VCaP (cell line): ENCODE measurements at regions not wholly inside any gene's neighbourhood (a gene's known extent, or its start where the extent isn't known, plus 50 kb on each side); places are given as distances from the start of the nearest gene placed in this dataset.

Experiments used
- H3K27ac ChIP-seq: fragments of 450-650 bp; 2 replicates; pipeline ENCODE4 v1.5.1; 2017
- TF ChIP-seq, protein P1 (sequence below): fragments of 450-650 bp; conservative IDR thresholded peaks from 2 replicates; pipeline ENCODE4 v1.5.1; 2017; ENCODE audit warnings: mild to moderate bottlenecking, moderate library complexity

DNA sequence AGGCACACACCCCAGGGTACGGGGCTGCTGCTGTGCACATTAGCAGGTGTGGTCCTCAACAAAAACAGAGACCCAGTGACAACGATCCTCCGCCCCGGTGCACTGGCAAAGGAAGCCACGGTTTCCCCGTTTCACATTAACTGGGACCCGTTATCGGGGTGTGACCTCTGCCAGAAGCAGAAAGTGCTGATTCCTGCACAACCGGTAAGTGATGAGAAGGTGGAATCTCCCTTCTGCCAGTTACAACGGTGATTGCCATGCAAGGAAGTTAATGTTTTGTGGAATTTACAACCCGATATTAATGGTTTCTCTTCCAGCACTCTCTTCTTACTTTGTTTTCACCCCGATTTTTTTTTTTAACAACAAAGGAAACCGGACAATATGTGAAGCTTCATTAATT lies 294.9 kb upstream of the IRX1 start:
- H3K27ac ChIP-seq: no peak overlapping the region
- TF ChIP-seq, protein P1, sequence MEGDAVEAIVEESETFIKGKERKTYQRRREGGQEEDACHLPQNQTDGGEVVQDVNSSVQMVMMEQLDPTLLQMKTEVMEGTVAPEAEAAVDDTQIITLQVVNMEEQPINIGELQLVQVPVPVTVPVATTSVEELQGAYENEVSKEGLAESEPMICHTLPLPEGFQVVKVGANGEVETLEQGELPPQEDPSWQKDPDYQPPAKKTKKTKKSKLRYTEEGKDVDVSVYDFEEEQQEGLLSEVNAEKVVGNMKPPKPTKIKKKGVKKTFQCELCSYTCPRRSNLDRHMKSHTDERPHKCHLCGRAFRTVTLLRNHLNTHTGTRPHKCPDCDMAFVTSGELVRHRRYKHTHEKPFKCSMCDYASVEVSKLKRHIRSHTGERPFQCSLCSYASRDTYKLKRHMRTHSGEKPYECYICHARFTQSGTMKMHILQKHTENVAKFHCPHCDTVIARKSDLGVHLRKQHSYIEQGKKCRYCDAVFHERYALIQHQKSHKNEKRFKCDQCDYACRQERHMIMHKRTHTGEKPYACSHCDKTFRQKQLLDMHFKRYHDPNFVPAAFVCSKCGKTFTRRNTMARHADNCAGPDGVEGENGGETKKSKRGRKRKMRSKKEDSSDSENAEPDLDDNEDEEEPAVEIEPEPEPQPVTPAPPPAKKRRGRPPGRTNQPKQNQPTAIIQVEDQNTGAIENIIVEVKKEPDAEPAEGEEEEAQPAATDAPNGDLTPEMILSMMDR: no peak

DNA sequence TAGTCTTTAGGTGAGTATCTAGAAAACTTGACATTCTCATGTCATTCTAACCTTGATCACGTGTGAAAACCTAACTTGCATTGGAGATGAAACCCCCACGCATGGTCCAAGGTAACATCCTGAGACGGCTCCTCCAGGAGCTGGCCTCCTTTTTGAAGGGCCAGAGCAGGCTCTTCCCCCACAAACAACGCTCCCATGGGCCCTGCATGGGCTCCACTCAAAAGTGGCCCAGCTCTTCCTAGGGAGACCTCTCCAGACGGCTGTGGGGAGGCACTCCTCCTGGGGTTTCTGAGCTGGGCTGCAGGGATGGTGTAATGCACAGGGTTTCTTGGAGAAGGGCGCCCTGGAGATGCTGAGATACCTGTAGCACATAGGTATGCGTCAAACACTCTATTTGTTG lies 296.2 kb upstream of the IRX1 start:
- TF ChIP-seq, protein P1: no peak
- no peak overlapping the region for H3K27ac ChIP-seq

DNA sequence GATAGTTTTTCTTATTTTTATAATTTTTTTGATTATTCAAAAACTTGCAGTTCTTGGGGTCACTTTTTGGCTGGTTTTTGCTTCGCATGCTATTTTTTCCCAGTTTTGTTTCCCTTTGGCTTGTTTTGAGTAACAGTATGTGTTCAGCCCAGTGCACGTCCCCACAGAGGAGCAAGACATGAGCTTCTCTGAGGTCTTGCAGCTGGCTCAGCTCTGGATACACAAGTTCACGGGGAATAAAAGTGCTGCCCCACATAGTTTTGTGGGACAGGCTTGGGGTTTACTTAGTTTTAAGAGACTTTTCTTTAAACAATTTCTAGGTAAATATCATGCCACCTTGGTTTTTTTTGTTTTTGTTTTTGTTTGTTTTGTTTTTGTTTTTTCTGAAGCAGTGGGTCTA lies 297.8 kb upstream of the IRX1 start:
- TF ChIP-seq, protein P1: no peak
- no peak overlapping the region for H3K27ac ChIP-seq

DNA sequence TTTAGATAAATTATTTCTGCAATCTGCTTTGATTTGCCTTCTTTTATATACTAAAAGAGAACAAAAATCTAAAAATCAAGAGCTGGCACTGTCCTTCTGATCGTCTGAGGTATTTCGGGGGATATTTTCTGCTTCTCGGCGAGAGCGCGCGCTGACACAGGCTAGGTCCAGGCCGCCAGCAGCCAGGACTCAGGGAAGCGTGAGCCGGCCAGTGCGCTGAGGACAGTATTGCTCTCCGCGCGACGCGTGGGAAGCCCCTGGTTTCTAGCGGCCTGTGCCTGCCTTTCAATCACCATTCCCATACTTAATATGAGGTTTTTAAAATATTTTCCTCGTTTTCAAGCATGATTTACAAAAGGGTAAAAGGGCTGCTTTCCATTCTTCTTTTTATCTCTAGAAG lies 307.3 kb upstream of the IRX1 start:
- TF ChIP-seq, protein P1: no peak
- H3K27ac ChIP-seq: no peak overlapping the region

DNA sequence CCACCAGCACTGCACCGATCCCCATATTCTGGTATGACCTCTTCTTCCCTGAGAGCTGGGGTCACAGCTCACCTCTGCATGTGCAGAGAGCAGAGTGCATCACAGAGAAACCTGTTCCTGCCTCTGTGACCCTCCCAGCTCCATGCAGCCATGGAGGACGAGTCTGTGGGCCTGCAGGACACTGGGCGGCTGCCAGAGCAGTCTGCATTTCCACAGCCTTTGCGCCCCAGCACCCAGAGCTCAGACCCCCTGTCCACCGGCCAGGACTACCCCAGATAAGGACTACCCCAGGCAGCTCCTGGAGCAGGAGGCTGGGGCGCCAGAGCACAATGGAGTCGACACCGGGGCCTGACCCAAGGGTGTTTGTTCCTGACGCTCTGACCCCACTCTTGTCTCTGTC lies 308.1 kb upstream of the IRX1 start:
- TF ChIP-seq, protein P1: no peak
- H3K27ac ChIP-seq: no peak overlapping the region

DNA sequence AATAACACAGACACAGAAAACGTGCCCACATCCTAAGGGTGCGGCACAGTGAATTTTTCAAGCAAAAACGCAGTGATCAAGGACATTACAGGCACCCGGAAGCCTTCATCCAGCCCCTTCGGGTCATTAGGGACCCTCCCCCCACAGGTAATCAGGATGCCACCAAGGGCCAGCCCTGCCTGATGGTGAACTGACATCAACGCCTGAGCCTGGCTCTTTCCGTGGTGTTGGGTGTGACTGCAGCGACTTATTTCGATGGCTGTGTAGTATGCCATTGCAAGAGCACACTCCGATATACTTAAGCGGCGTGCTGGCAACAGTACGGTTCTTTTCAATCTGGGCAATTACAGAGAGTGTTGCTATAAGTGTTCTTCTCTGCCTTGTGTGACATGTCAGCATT lies 310.0 kb upstream of the IRX1 start:
- TF ChIP-seq, protein P1: no peak
- no peak overlapping the region for H3K27ac ChIP-seq

DNA sequence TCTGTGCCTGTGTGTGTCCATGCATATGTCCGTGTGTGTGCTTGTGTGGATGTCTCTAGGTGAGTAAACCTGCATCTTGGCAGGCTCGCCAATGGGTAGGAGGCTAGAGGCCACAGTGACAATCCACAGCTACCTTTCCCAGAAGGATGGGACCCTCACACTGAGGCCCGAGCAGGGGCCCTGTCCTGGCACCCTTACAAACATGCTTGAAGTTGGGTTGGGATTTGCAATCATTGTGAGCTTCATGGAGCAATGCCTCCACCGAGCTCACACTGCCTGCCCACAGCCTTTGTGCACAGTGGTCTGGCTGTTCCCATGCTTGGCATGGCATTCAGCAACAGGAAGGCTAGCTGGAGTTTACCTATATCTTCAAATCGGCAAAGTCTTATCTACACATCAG lies 311.1 kb upstream of the IRX1 start:
- no peak overlapping the region for H3K27ac ChIP-seq
- TF ChIP-seq, protein P1: no peak

DNA sequence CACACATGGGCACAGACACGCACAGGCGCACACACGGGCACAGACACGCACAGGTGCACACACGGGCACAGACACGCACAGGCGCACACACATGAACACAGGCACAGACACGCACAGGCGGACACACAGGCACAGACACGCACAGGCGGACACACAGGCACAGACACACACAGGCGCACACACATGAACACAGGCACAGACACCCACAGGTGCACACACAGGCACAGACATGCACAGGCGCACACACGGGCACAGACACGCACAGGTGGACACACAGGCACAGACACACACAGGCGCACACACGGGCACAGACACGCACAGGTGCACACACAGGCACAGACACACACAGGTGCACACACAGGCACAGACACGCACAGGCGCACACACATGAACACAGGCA lies 312.8 kb upstream of the IRX1 start:
- no peak overlapping the region for H3K27ac ChIP-seq
- TF ChIP-seq, protein P1: no peak
